PC-3 (cell line): ENCODE measurements at regions not wholly inside any gene's neighbourhood (a gene's known extent, or its start where the extent isn't known, plus 50 kb on each side); places are given as distances from the start of the nearest gene placed in this dataset.

ENCODE experiments used
- ATAC-seq: fragments of 200-7000 bp; cut with Tn5 transposase; 2 replicates; pipeline ENCODE4 v1.9.1; 2020; ENCODE audit warnings: mild to moderate bottlenecking, moderate library complexity
- BruUV-seq: library from RNA; stranded (reverse); fragments of 400-500 nt; replicated peaks from 2 replicates; lab custom pipeline; 2021; lab: Mats Ljungman, UMichigan
- CTCF ChIA-PET: fragments of 300-600 bp; sonication (Branson Sonifier 250); formaldehyde crosslinking; loops from one replicate; lab custom pipeline; 2022; ENCODE audit warnings: antibody characterized with exemption; lab: Charles Lee
- POLR2A ChIA-PET: fragments of 300-600 bp; sonication (Branson Sonifier 250); formaldehyde crosslinking; loops from one replicate; lab custom pipeline; 2022; ENCODE audit warnings: antibody characterized with exemption; ENCODE audit not compliant: unreplicated experiment; lab: Charles Lee
- DNase-seq: peaks from one replicate; pipeline ENCODE4 v3.0.0-alpha.2; 2015
- H2AFZ ChIP-seq: fragments of 300-600 bp; sonication (generic); 2 replicates; pipeline ENCODE4 v1.6.0; 2016; ENCODE audit warnings: antibody characterized with exemption, low read length
- H3F3A ChIP-seq: fragments of 300-600 bp; sonication (generic); one replicate; pipeline ENCODE4 v1.6.0; 2017; ENCODE audit warnings: antibody characterized with exemption, low read length, control low read depth, mild to moderate bottlenecking; ENCODE audit not compliant: unreplicated experiment
- H3K27ac ChIP-seq: fragments of 300-600 bp; sonication (generic); 2 replicates; pipeline ENCODE4 v1.5.1; 2016; ENCODE audit warnings: mild to moderate bottlenecking, low read length
- H3K27me3 ChIP-seq: fragments of 300-600 bp; sonication (generic); 2 replicates; pipeline ENCODE4 v1.6.1; 2016; ENCODE audit warnings: low read length, mixed read lengths
- H3K36me3 ChIP-seq: fragments of 300-600 bp; sonication (generic); 2 replicates; pipeline ENCODE4 v1.6.1; 2016; ENCODE audit warnings: low read depth, mixed run types, low read length, mixed read lengths
- H3K4me1 ChIP-seq: fragments of 300-600 bp; sonication (generic); 2 replicates; pipeline ENCODE4 v1.5.1; 2016; ENCODE audit warnings: low read length; ENCODE audit not compliant: insufficient read depth
- H3K4me2 ChIP-seq: fragments of 300-600 bp; sonication (generic); 2 replicates; pipeline ENCODE4 v1.6.0; 2016; ENCODE audit warnings: low read length
- H3K4me3 ChIP-seq: fragments of 300-600 bp; sonication (generic); 2 replicates; pipeline ENCODE4 v1.5.1; 2016; ENCODE audit warnings: mild to moderate bottlenecking, low read length, mixed read lengths
- H3K79me2 ChIP-seq: fragments of 300-600 bp; sonication (generic); 2 replicates; pipeline ENCODE4 v1.6.1; 2017; ENCODE audit warnings: low read length, mixed read lengths
- H3K9ac ChIP-seq: fragments of 300-600 bp; sonication (generic); 2 replicates; pipeline ENCODE4 v1.6.0; 2016; ENCODE audit warnings: mild to moderate bottlenecking, low read length
- H3K9me2 ChIP-seq: fragments of 300-600 bp; sonication (generic); replicated peaks from 2 replicates; pipeline ENCODE4 v1.6.1; 2016; ENCODE audit warnings: mixed run types, low read length, mixed read lengths
- H3K9me3 ChIP-seq: fragments of 300-600 bp; sonication (generic); 2 replicates; pipeline ENCODE4 v1.6.1; 2016; ENCODE audit warnings: low read length, mixed read lengths
- H4K20me1 ChIP-seq: fragments of 300-600 bp; sonication (generic); 2 replicates; pipeline ENCODE4 v1.6.1; 2016; ENCODE audit warnings: low read length, mixed read lengths
- EZH2 ChIP-seq: fragments of 300-600 bp; sonication (generic); IDR thresholded peaks from one replicate; pipeline ENCODE4 v1.6.1; 2017; ENCODE audit warnings: antibody characterized with exemption, mild to moderate bottlenecking, low read length; ENCODE audit not compliant: unreplicated experiment
- EZH2phosphoT487 ChIP-seq: fragments of 300-600 bp; sonication (generic); IDR thresholded peaks from 2 replicates; pipeline ENCODE4 v1.6.1; 2018; ENCODE audit warnings: mild to moderate bottlenecking, antibody characterized with exemption, low read length, borderline replicate concordance
- intact Hi-C: fragments of 100-400 bp; cut with micrococcal nuclease; formaldehyde crosslinking; loops from 2 replicates; pipeline ENCODE4 v1.9.0; 2023
- TF ChIP-seq, protein P1 (sequence below): fragments of 300-600 bp; sonication (generic); conservative IDR thresholded peaks from 2 replicates; pipeline ENCODE4 v1.5.1; 2017; ENCODE audit warnings: antibody characterized with exemption, low read depth, mild to moderate bottlenecking, low read length

DNA sequence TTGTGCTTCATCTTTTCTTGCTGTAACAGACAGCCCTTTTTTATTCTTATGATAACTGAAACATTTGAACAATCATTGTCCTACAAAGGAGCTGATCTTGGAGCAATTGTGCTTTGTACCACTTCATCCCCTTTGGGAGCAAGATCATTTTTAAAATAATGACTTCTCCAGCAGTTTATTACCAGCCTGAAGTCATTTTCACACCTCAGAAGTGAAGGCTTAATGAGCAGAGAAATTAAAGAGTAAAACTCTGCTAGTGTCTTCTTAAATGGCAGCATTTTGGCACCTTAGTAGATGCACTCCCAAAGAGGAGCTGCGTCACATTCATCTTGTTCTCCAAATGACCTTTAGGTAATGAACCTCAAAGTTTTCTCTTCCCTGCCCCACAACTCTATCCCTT is 439.6 kb upstream of the CAMK1G start:
- intact Hi-C loops: no loop called here
- H3F3A ChIP-seq: no peaks in the 10 kb centered on the region
- H3K79me2 ChIP-seq: no peaks in the 10 kb centered on the region
- H3K4me1 ChIP-seq: no peaks in the 10 kb centered on the region
- ATAC-seq (no peak), DNase-seq (no peak)
- TF ChIP-seq, protein P1, sequence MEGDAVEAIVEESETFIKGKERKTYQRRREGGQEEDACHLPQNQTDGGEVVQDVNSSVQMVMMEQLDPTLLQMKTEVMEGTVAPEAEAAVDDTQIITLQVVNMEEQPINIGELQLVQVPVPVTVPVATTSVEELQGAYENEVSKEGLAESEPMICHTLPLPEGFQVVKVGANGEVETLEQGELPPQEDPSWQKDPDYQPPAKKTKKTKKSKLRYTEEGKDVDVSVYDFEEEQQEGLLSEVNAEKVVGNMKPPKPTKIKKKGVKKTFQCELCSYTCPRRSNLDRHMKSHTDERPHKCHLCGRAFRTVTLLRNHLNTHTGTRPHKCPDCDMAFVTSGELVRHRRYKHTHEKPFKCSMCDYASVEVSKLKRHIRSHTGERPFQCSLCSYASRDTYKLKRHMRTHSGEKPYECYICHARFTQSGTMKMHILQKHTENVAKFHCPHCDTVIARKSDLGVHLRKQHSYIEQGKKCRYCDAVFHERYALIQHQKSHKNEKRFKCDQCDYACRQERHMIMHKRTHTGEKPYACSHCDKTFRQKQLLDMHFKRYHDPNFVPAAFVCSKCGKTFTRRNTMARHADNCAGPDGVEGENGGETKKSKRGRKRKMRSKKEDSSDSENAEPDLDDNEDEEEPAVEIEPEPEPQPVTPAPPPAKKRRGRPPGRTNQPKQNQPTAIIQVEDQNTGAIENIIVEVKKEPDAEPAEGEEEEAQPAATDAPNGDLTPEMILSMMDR: no peak
- TF ChIP-seq EZH2phosphoT487: no peak
- no peak for TF ChIP-seq EZH2
- CTCF ChIA-PET: no interaction called here
- H3K9me3 ChIP-seq: no peaks in the 10 kb centered on the region
- POLR2A ChIA-PET: no interaction called here
- H3K9ac ChIP-seq: no peak overlapping the region
- BruUV-seq: no TSS peak
- H3K27me3 ChIP-seq: no peaks in the 10 kb centered on the region
- H2AFZ ChIP-seq: no peak overlapping the region
- H3K27ac ChIP-seq: no peak overlapping the region
- no peaks in the 10 kb centered on the region for H3K9me2 ChIP-seq
- H3K4me2 ChIP-seq: no peak overlapping the region
- H4K20me1 ChIP-seq: no peaks in the 10 kb centered on the region
- no peaks in the 10 kb centered on the region for H3K36me3 ChIP-seq
- no peak overlapping the region for H3K4me3 ChIP-seq

DNA sequence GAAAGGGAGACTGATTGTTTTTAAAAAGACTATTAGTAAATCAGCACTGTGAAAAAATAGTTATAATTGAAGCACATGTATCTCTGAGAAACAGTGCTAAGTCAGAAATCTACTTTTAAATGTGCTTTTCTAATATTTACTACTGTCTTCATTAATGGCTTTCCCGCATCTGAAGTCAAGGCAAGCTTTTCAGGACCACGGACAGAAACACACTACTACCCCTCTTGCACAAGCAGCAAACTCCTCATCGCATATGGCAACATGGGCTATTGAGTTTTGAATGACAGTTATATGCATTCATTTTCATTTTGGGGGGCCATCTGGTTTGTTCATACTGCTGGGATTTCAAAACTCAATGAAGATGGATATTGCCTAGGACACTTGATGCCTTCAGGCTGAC is 433.4 kb upstream of the CAMK1G start:
- no peaks in the 10 kb centered on the region for H3K4me1 ChIP-seq
- DNase-seq (peak; percentile 70), ATAC-seq (no peak)
- H3K79me2 ChIP-seq: no peaks in the 10 kb centered on the region
- ChIA-PET CTCF (no interaction called here), POLR2A (no interaction called here)
- H3K27ac ChIP-seq: no peak overlapping the region
- no peaks in the 10 kb centered on the region for H3F3A ChIP-seq
- H3K36me3 ChIP-seq: no peaks in the 10 kb centered on the region
- no TSS peak for BruUV-seq
- intact Hi-C loops: no loop called here
- no peaks in the 10 kb centered on the region for H3K9me3 ChIP-seq
- H3K9me2 ChIP-seq: no peaks in the 10 kb centered on the region
- no peak overlapping the region for H2AFZ ChIP-seq
- H3K27me3 ChIP-seq: no peaks in the 10 kb centered on the region
- H4K20me1 ChIP-seq: no peaks in the 10 kb centered on the region
- no peak overlapping the region for H3K4me2 ChIP-seq
- TF ChIP-seq EZH2phosphoT487 (no peak), EZH2 (no peak)
- TF ChIP-seq, protein P1: no peak
- H3K9ac ChIP-seq: no peak overlapping the region
- no peak overlapping the region for H3K4me3 ChIP-seq

DNA sequence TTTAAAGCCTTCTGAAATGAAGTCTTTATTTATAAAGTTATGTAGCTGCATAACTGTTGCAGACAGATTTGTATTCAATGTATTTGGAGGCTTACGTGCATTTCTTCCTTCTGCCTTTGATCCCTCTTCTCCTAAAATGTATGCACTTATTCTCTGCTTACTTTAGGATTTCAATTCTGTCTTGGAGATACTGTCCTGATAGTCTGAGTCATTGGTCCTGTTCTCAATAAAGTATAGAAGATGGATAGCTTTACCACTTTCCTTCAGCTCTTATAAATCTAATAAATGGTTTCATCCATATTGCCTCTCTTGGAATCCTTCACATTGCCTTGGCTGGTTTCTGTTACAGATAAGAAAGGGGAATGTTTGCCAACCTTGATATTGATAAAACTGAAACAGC is 430.1 kb upstream of the CAMK1G start:
- ChIA-PET CTCF (no interaction called here), POLR2A (no interaction called here)
- intact Hi-C loops: no loop called here
- Histone ChIP-seq H3K4me1 (no peaks in the 10 kb centered on the region), H4K20me1 (no peaks in the 10 kb centered on the region), H3K79me2 (no peaks in the 10 kb centered on the region), H3K27ac (no peak overlapping the region), H2AFZ (no peak overlapping the region), H3K36me3 (no peaks in the 10 kb centered on the region), H3K4me3 (no peak overlapping the region), H3K9me3 (no peaks in the 10 kb centered on the region), H3K27me3 (no peaks in the 10 kb centered on the region), H3F3A (no peaks in the 10 kb centered on the region), H3K4me2 (no peak overlapping the region), H3K9ac (no peak overlapping the region), H3K9me2 (no peaks in the 10 kb centered on the region)
- ATAC-seq (no peak), DNase-seq (no peak)
- no TSS peak for BruUV-seq
- TF ChIP-seq, protein P1: no peak
- no peak for TF ChIP-seq EZH2phosphoT487
- no peak for TF ChIP-seq EZH2
